ENCODE measurements at regions not wholly inside any gene's neighbourhood (a gene's known extent, or its start where the extent isn't known, plus 50 kb on each side); places are given as distances from the start of the nearest gene placed in this dataset.

- no peak overlapping the region for H3K4me2 ChIP-seq (ENCODE audit: low read depth, low read length, poor library complexity, severe bottlenecking)
- no peak overlapping the region for H3K9ac ChIP-seq (ENCODE audit: low read depth, low read length, poor library complexity, severe bottlenecking)
- no peak overlapping the region for H3K4me3 ChIP-seq (ENCODE audit: low read length, poor library complexity, severe bottlenecking)
- no peaks in the 10 kb centered on the region for H4K20me1 ChIP-seq (ENCODE audit: insufficient read depth, low read length, poor library complexity, severe bottlenecking)
- H3K4me1 ChIP-seq (ENCODE audit: insufficient read depth, low read length, poor library complexity, severe bottlenecking) = no peaks in the 10 kb centered on the region
- no peaks in the 10 kb centered on the region for H3K9me2 ChIP-seq (replicated peaks; ENCODE audit: low read depth, low read length)
- H3K27me3 ChIP-seq (ENCODE audit: insufficient read depth, low read length, poor library complexity, severe bottlenecking) = no peaks in the 10 kb centered on the region
- H3F3A ChIP-seq (ENCODE audit: low read depth) = no peaks in the 10 kb centered on the region
- TF ChIP-seq EZH2phosphoT487 (IDR thresholded peaks at IDR 0.05; ENCODE audit: borderline replicate concordance) = no peak
- TF ChIP-seq, protein P1, sequence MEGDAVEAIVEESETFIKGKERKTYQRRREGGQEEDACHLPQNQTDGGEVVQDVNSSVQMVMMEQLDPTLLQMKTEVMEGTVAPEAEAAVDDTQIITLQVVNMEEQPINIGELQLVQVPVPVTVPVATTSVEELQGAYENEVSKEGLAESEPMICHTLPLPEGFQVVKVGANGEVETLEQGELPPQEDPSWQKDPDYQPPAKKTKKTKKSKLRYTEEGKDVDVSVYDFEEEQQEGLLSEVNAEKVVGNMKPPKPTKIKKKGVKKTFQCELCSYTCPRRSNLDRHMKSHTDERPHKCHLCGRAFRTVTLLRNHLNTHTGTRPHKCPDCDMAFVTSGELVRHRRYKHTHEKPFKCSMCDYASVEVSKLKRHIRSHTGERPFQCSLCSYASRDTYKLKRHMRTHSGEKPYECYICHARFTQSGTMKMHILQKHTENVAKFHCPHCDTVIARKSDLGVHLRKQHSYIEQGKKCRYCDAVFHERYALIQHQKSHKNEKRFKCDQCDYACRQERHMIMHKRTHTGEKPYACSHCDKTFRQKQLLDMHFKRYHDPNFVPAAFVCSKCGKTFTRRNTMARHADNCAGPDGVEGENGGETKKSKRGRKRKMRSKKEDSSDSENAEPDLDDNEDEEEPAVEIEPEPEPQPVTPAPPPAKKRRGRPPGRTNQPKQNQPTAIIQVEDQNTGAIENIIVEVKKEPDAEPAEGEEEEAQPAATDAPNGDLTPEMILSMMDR (conservative IDR thresholded peaks at IDR 0.05; ENCODE audit: low read length) = no peak
- no peak overlapping the region for H2AFZ ChIP-seq (ENCODE audit: low read length)
- no peaks in the 10 kb centered on the region for H3K79me2 ChIP-seq (ENCODE audit: insufficient read depth, low read length)
- H3K36me3 ChIP-seq (ENCODE audit: insufficient read depth, low read length) = no peaks in the 10 kb centered on the region
- H3K9me3 ChIP-seq (ENCODE audit: insufficient read depth, low read depth, low read length) = 0 out of 2 replicates have a peak, but pooled peaks cover 6% of the 10 kb centered on the region
Observed at GRCh38 chr18:22667616-22668422, 250.1 kb upstream of the CTAGE1 start.

DNA sequence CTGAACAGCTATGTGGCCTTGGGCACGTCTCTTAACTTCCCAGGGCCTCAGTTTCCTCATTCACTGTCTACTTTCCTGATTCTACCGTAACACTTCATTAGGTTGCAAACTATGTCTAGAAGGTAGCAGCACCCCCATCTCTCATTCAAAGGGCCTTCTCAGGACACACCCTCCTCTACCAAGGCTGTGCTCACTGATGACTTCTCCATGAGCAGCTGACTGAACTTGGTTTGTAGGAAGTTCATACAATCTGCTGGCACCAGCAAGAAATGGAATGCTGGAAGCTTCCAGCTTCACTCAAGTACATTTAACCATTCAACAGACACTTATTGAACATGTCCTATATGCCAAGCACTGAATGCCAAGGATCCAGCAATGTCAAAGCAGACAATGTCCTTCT, 250.8 kb upstream of the CTAGE1 start:
- no peak overlapping the region for H2AFZ ChIP-seq (ENCODE audit: low read length)

DNA sequence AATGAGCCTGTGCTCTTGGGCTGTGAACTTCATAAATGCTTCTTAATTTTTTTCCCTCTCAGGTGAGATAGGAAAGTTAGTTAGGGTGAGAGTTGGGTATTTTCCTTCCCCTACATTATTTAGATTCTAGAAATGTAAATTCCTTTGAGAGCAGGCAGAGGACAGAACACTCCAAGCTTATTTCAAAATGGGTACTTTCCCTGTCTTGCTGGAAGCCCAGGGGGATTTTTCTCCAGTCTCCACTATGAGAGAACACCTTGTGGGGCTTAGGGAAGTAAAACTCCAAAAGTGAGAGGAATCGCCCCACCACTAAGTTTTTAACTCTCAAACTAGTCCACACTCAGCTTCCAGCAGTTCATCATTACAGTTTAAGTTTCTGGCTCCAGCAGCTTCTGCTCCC, 253.2 kb upstream of the CTAGE1 start:
- TF ChIP-seq EZH2phosphoT487 (IDR thresholded peaks at IDR 0.05; ENCODE audit: borderline replicate concordance) = no peak
- TF ChIP-seq, protein P1 (conservative IDR thresholded peaks at IDR 0.05; ENCODE audit: low read length) = no peak
- Histone ChIP-seq H3K4me2 (ENCODE audit: low read depth, low read length, poor library complexity, severe bottlenecking) (no peak overlapping the region), H3K9me3 (ENCODE audit: insufficient read depth, low read depth, low read length) (no peaks in the 10 kb centered on the region), H3K27me3 (ENCODE audit: insufficient read depth, low read length, poor library complexity, severe bottlenecking) (no peaks in the 10 kb centered on the region), H2AFZ (ENCODE audit: low read length) (no peak overlapping the region), H3F3A (ENCODE audit: low read depth) (no peaks in the 10 kb centered on the region), H3K9me2 (replicated peaks; ENCODE audit: low read depth, low read length) (no peaks in the 10 kb centered on the region), H3K4me3 (ENCODE audit: low read length, poor library complexity, severe bottlenecking) (no peak overlapping the region), H3K4me1 (ENCODE audit: insufficient read depth, low read length, poor library complexity, severe bottlenecking) (no peaks in the 10 kb centered on the region), H3K9ac (ENCODE audit: low read depth, low read length, poor library complexity, severe bottlenecking) (no peak overlapping the region), H3K79me2 (ENCODE audit: insufficient read depth, low read length) (no peaks in the 10 kb centered on the region), H3K36me3 (ENCODE audit: insufficient read depth, low read length) (no peaks in the 10 kb centered on the region), H4K20me1 (ENCODE audit: insufficient read depth, low read length, poor library complexity, severe bottlenecking) (no peaks in the 10 kb centered on the region)

More for the DNA sequence above, 250.8 kb upstream of the CTAGE1 start:
- Histone ChIP-seq H3K4me3 (ENCODE audit: low read length, poor library complexity, severe bottlenecking) (no peak overlapping the region), H3K9me2 (replicated peaks; ENCODE audit: low read depth, low read length) (no peaks in the 10 kb centered on the region), H3K4me2 (ENCODE audit: low read depth, low read length, poor library complexity, severe bottlenecking) (no peak overlapping the region), H3F3A (ENCODE audit: low read depth) (no peaks in the 10 kb centered on the region), H3K79me2 (ENCODE audit: insufficient read depth, low read length) (no peaks in the 10 kb centered on the region), H4K20me1 (ENCODE audit: insufficient read depth, low read length, poor library complexity, severe bottlenecking) (no peaks in the 10 kb centered on the region), H3K36me3 (ENCODE audit: insufficient read depth, low read length) (no peaks in the 10 kb centered on the region), H3K27me3 (ENCODE audit: insufficient read depth, low read length, poor library complexity, severe bottlenecking) (no peaks in the 10 kb centered on the region), H3K9ac (ENCODE audit: low read depth, low read length, poor library complexity, severe bottlenecking) (no peak overlapping the region), H3K4me1 (ENCODE audit: insufficient read depth, low read length, poor library complexity, severe bottlenecking) (no peaks in the 10 kb centered on the region), H3K9me3 (ENCODE audit: insufficient read depth, low read depth, low read length) (0 out of 2 replicates have a peak, but pooled peaks cover 6% of the 10 kb centered on the region)
- TF ChIP-seq EZH2phosphoT487 (IDR thresholded peaks at IDR 0.05; ENCODE audit: borderline replicate concordance) = no peak
- TF ChIP-seq, protein P1 (conservative IDR thresholded peaks at IDR 0.05; ENCODE audit: low read length) = no peak
